Neural progenitor cell (in vitro differentiated cells): ENCODE measurements at regions not wholly inside any gene's neighbourhood (a gene's known extent, or its start where the extent isn't known, plus 50 kb on each side); places are given as distances from the start of the nearest gene placed in this dataset.

Source experiments
- CTCF ChIP-seq: fragments of 200-600 bp; sonication (generic); IDR thresholded peaks from 2 replicates; pipeline ENCODE4 v1.5.1; 2017; ENCODE audit warnings: antibody characterized with exemption, mild to moderate bottlenecking
- EZH2 ChIP-seq: fragments of 200-600 bp; sonication (generic); IDR thresholded peaks from 2 replicates; pipeline ENCODE4 v1.6.1; 2017; ENCODE audit warnings: antibody characterized with exemption, mild to moderate bottlenecking, moderate library complexity

DNA sequence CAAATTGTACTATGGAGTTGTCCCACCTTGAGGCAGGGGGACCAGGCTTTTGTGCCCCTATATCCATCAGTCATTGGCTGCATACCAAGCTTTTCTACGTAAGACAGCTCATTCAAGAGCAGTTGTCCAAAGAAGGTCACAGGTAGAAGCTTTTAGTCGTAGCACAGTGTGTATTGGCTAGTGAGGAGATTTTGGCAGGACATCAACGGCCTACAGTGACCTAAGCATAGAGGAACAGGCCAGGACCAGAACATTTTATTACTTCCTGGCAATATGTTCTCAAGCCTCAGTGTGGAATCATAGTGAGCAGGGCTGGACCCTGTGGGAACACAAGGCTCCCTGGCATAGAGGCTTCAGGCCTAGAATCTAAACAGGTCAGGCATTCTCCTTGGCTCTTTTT is 105.4 kb upstream of the ANKRD28 start:
- TF ChIP-seq CTCF, result no peak
- no peak for TF ChIP-seq EZH2
